ENCODE measurements at regions not wholly inside any gene's neighbourhood (a gene's known extent, or its start where the extent isn't known, plus 50 kb on each side); places are given as distances from the start of the nearest gene placed in this dataset.

DNA sequence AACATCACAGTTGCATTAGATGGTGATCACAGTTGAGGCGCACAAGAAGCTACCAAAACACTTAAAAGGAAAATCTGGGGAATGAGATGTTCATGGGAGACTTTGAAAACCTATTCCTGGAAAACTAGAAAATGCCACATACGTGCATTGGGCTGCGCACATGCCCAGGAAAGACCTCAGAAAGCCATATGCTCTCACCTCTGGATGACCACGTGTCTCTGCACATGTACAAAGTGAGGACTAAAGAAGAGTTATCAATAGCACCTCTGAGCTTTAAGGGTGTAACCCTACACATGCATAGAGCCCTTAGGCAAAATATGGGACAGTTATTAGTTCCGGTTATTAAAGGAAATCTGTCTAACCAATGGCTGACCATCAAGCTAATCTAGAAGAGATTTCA, 77.7 kb downstream of the CRPPA start (continued):
- TF ChIP-seq, protein P1, sequence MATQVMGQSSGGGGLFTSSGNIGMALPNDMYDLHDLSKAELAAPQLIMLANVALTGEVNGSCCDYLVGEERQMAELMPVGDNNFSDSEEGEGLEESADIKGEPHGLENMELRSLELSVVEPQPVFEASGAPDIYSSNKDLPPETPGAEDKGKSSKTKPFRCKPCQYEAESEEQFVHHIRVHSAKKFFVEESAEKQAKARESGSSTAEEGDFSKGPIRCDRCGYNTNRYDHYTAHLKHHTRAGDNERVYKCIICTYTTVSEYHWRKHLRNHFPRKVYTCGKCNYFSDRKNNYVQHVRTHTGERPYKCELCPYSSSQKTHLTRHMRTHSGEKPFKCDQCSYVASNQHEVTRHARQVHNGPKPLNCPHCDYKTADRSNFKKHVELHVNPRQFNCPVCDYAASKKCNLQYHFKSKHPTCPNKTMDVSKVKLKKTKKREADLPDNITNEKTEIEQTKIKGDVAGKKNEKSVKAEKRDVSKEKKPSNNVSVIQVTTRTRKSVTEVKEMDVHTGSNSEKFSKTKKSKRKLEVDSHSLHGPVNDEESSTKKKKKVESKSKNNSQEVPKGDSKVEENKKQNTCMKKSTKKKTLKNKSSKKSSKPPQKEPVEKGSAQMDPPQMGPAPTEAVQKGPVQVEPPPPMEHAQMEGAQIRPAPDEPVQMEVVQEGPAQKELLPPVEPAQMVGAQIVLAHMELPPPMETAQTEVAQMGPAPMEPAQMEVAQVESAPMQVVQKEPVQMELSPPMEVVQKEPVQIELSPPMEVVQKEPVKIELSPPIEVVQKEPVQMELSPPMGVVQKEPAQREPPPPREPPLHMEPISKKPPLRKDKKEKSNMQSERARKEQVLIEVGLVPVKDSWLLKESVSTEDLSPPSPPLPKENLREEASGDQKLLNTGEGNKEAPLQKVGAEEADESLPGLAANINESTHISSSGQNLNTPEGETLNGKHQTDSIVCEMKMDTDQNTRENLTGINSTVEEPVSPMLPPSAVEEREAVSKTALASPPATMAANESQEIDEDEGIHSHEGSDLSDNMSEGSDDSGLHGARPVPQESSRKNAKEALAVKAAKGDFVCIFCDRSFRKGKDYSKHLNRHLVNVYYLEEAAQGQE (IDR thresholded peaks at IDR 0.05; ENCODE audit: unreplicated experiment), result no peak

DNA sequence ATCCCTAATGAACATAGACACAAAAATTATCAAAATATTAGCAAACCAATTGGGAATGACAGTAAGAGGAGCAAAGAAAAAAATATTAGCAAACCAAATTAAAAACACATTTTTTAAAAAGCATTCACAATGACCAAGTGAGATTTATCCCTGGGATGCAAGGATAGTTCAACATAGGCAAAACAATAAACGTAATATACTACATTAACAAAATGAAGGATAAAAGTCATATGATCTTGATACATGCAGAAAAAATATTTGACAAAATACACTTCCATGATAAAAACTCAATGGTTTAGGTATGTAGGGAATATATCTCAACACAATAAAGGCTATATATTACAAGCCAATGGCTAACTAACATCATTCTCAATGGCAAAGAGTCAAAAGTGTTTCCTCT, 83.3 kb downstream of the CRPPA start:
- no peak overlapping the region for H3K27ac ChIP-seq (ENCODE audit: low read depth)
- Mint-ChIP-seq H3K4me3 (no peak overlapping the region), H3K27me3 (ENCODE audit: insufficient read depth, low read depth, poor library complexity) (no peaks in the 10 kb centered on the region)
- TF ChIP-seq, protein P2, sequence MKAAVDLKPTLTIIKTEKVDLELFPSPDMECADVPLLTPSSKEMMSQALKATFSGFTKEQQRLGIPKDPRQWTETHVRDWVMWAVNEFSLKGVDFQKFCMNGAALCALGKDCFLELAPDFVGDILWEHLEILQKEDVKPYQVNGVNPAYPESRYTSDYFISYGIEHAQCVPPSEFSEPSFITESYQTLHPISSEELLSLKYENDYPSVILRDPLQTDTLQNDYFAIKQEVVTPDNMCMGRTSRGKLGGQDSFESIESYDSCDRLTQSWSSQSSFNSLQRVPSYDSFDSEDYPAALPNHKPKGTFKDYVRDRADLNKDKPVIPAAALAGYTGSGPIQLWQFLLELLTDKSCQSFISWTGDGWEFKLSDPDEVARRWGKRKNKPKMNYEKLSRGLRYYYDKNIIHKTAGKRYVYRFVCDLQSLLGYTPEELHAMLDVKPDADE (IDR thresholded peaks at IDR 0.05), result no peak
- TF ChIP-seq CREB1 (CRISPR knock-in tag; IDR thresholded peaks at IDR 0.05; ENCODE audit: low read depth) (no peak), STAT1 (IDR thresholded peaks at IDR 0.05; ENCODE audit: unreplicated experiment) (no peak), NANOG (IDR thresholded peaks at IDR 0.05; ENCODE audit: borderline replicate concordance) (no peak), POLR2AphosphoS5 (IDR thresholded peaks at IDR 0.05; ENCODE audit: low read depth) (no peak), EZH2 (IDR thresholded peaks at IDR 0.05; ENCODE audit: low read depth, unreplicated experiment) (no peak)
- TF ChIP-seq, protein P1 (IDR thresholded peaks at IDR 0.05; ENCODE audit: unreplicated experiment), result no peak
- TF ChIP-seq, protein P3, sequence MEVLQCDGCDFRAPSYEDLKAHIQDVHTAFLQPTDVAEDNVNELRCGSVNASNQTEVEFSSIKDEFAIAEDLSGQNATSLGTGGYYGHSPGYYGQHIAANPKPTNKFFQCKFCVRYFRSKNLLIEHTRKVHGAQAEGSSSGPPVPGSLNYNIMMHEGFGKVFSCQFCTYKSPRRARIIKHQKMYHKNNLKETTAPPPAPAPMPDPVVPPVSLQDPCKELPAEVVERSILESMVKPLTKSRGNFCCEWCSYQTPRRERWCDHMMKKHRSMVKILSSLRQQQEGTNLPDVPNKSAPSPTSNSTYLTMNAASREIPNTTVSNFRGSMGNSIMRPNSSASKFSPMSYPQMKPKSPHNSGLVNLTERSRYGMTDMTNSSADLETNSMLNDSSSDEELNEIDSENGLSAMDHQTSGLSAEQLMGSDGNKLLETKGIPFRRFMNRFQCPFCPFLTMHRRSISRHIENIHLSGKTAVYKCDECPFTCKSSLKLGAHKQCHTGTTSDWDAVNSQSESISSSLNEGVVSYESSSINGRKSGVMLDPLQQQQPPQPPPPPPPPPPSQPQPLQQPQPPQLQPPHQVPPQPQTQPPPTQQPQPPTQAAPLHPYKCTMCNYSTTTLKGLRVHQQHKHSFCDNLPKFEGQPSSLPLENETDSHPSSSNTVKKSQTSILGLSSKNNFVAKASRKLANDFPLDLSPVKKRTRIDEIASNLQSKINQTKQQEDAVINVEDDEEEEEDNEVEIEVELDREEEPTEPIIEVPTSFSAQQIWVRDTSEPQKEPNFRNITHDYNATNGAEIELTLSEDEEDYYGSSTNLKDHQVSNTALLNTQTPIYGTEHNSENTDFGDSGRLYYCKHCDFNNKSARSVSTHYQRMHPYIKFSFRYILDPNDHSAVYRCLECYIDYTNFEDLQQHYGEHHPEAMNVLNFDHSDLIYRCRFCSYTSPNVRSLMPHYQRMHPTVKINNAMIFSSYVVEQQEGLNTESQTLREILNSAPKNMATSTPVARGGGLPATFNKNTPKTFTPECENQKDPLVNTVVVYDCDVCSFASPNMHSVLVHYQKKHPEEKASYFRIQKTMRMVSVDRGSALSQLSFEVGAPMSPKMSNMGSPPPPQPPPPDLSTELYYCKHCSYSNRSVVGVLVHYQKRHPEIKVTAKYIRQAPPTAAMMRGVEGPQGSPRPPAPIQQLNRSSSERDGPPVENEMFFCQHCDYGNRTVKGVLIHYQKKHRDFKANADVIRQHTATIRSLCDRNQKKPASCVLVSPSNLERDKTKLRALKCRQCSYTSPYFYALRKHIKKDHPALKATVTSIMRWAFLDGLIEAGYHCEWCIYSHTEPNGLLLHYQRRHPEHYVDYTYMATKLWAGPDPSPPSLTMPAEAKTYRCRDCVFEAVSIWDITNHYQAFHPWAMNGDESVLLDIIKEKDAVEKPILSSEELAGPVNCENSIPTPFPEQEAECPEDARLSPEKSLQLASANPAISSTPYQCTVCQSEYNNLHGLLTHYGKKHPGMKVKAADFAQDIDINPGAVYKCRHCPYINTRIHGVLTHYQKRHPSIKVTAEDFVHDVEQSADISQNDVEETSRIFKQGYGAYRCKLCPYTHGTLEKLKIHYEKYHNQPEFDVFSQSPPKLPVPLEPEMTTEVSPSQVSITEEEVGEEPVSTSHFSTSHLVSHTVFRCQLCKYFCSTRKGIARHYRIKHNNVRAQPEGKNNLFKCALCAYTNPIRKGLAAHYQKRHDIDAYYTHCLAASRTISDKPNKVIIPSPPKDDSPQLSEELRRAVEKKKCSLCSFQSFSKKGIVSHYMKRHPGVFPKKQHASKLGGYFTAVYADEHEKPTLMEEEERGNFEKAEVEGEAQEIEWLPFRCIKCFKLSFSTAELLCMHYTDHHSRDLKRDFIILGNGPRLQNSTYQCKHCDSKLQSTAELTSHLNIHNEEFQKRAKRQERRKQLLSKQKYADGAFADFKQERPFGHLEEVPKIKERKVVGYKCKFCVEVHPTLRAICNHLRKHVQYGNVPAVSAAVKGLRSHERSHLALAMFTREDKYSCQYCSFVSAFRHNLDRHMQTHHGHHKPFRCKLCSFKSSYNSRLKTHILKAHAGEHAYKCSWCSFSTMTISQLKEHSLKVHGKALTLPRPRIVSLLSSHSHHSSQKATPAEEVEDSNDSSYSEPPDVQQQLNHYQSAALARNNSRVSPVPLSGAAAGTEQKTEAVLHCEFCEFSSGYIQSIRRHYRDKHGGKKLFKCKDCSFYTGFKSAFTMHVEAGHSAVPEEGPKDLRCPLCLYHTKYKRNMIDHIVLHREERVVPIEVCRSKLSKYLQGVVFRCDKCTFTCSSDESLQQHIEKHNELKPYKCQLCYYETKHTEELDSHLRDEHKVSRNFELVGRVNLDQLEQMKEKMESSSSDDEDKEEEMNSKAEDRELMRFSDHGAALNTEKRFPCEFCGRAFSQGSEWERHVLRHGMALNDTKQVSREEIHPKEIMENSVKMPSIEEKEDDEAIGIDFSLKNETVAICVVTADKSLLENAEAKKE (CRISPR knock-in tag; IDR thresholded peaks at IDR 0.05), result no peak
- TF ChIP-seq, protein P4, sequence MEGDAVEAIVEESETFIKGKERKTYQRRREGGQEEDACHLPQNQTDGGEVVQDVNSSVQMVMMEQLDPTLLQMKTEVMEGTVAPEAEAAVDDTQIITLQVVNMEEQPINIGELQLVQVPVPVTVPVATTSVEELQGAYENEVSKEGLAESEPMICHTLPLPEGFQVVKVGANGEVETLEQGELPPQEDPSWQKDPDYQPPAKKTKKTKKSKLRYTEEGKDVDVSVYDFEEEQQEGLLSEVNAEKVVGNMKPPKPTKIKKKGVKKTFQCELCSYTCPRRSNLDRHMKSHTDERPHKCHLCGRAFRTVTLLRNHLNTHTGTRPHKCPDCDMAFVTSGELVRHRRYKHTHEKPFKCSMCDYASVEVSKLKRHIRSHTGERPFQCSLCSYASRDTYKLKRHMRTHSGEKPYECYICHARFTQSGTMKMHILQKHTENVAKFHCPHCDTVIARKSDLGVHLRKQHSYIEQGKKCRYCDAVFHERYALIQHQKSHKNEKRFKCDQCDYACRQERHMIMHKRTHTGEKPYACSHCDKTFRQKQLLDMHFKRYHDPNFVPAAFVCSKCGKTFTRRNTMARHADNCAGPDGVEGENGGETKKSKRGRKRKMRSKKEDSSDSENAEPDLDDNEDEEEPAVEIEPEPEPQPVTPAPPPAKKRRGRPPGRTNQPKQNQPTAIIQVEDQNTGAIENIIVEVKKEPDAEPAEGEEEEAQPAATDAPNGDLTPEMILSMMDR (conservative IDR thresholded peaks at IDR 0.05; ENCODE audit: low read depth in 2 of 2), result no peak

More for the DNA sequence above, 83.3 kb downstream of the CRPPA start:
- no peaks in the 10 kb centered on the region for H4K20me1 ChIP-seq (replicated peaks; ENCODE audit: insufficient read depth)
- H3K27ac Mint-ChIP-seq, result no peak overlapping the region
- H3K4me3 ChIP-seq, result no peak overlapping the region
- H3K79me2 ChIP-seq (replicated peaks; ENCODE audit: insufficient read depth), result no peaks in the 10 kb centered on the region
- ATAC-seq (no peak), DNase-seq (ENCODE audit: low spot score) (no peak)
- H3K4me1 Mint-ChIP-seq, result 0 out of 3 replicates have a peak, but pooled peaks cover 3% of the 10 kb centered on the region
- no peaks in the 10 kb centered on the region; the same call in 2 of the 3 replicates for H3K9me3 Mint-ChIP-seq
- H3F3A ChIP-seq (replicated peaks; ENCODE audit: low read depth), result no peaks in the 10 kb centered on the region
- H3K36me3 ChIP-seq (ENCODE audit: insufficient read depth), result no peaks in the 10 kb centered on the region
- H3K27me3 ChIP-seq (ENCODE audit: insufficient read depth), result no peaks in the 10 kb centered on the region
- no peaks in the 10 kb centered on the region for H3K4me1 ChIP-seq (ENCODE audit: insufficient read depth)
- no peak overlapping the region for H2AFZ ChIP-seq
- no peak overlapping the region for H3K4me2 ChIP-seq
- H3K9me2 ChIP-seq (ENCODE audit: insufficient read depth), result peaks cover 7% of the 10 kb centered on the region; the same call in 1 of the 2 replicates
- H3K36me3 Mint-ChIP-seq (ENCODE audit: low read depth), result no peaks in the 10 kb centered on the region

Data from GM23338 (cell line).